CD4-positive, alpha-beta T cell (primary cell): ENCODE measurements at regions not wholly inside any gene's neighbourhood (a gene's known extent, or its start where the extent isn't known, plus 50 kb on each side); places are given as distances from the start of the nearest gene placed in this dataset.

Experiments used
- ATAC-seq: fragments of 200-7000 bp; cut with Tn5 transposase; one replicate; pipeline ENCODE4 v1.10.0; 2022; ENCODE audit warnings: mild to moderate bottlenecking; ENCODE audit not compliant: poor library complexity
- CTCF ChIA-PET: fragments of 350-600 bp; sonication (Branson Sonifier 250); formaldehyde crosslinking; loops from one replicate; lab custom pipeline; 2021; ENCODE audit warnings: antibody characterized with exemption, inconsistent platforms; lab: Charles Lee
- POLR2A ChIA-PET: fragments of 350-600 bp; sonication (Branson Sonifier 250); formaldehyde crosslinking; loops from one replicate; lab custom pipeline; 2021; ENCODE audit warnings: antibody characterized with exemption, inconsistent platforms; lab: Charles Lee
- DNase-seq, 14 experiments: peaks; one replicate each; pipeline ENCODE4 v3.0.0-alpha.2; 2013 to 2020; ENCODE audit warnings: mixed read lengths in 2 of 14
- H3K27ac ChIP-seq, 2 donors: one replicate each; pipeline versions ENCODE4 v1.5.1 to v1.7.0; 2013; ENCODE audit warnings: low read length in 2 of 2, low read depth in 1 of 2, mild to moderate bottlenecking in 1 of 2
- H3K27me3 ChIP-seq, 2 experiments: 1 replicate in 1 of 2; 2 replicates in 1 of 2; pipeline versions ENCODE4 v1.6.1 to v1.7.0; 2013; ENCODE audit warnings: low read length in 2 of 2, control low read depth in 1 of 2, mild to moderate bottlenecking in 1 of 2, moderate library complexity in 1 of 2; ENCODE audit not compliant: insufficient read depth in 2 of 2, control insufficient read depth in 1 of 2
- H3K36me3 ChIP-seq: one replicate; pipeline ENCODE4 v1.6.1; 2013; ENCODE audit warnings: low read length, control low read depth; ENCODE audit not compliant: insufficient read depth
- H3K4me1 ChIP-seq: one replicate; pipeline ENCODE4 v1.6.1; 2013; ENCODE audit warnings: low read length, control low read depth; ENCODE audit not compliant: insufficient read depth
- H3K4me3 ChIP-seq: one replicate; pipeline ENCODE4 v1.5.1; 2013; ENCODE audit warnings: mild to moderate bottlenecking, low read length, moderate library complexity
- H3K9me3 ChIP-seq, 2 experiments: 1 replicate in 1 of 2; 2 replicates in 1 of 2; pipeline versions ENCODE4 v1.6.1 to v1.7.0; 2013; ENCODE audit warnings: low read length in 2 of 2, mild to moderate bottlenecking in 2 of 2, control low read depth in 1 of 2, moderate library complexity in 1 of 2; ENCODE audit not compliant: control insufficient read depth in 1 of 2, insufficient read depth in 1 of 2
- H3K27ac Mint-ChIP-seq: one replicate; pipeline ENCODE4 v1.8.0; 2020; ENCODE audit warnings: mixed read lengths
- H3K27me3 Mint-ChIP-seq: one replicate; pipeline ENCODE4 v1.8.0; 2021; ENCODE audit warnings: mixed read lengths
- H3K36me3 Mint-ChIP-seq: one replicate; pipeline ENCODE4 v1.8.0; 2021; ENCODE audit warnings: low read depth, mixed read lengths
- H3K4me1 Mint-ChIP-seq: one replicate; pipeline ENCODE4 v1.8.0; 2021; ENCODE audit warnings: low read depth, mixed read lengths
- H3K4me3 Mint-ChIP-seq: one replicate; pipeline ENCODE4 v1.8.0; 2020; ENCODE audit warnings: mild to moderate bottlenecking, mixed read lengths
- H3K9me3 Mint-ChIP-seq: one replicate; pipeline ENCODE4 v1.8.0; 2020; ENCODE audit warnings: mixed read lengths
- CTCF ChIP-seq: fragments of 200-600 bp; IDR thresholded peaks from one replicate; pipeline ENCODE4 v1.8.0; 2022; ENCODE audit warnings: antibody characterized with exemption, mild to moderate bottlenecking
- intact Hi-C, 2 experiments: fragments of 100-400 bp; cut with DNase I in 1 of 2; cut with micrococcal nuclease in 1 of 2; formaldehyde crosslinking; loops; one replicate each; pipeline versions ENCODE4 v1.15.1 to v1.9.0; 2023 to 2025; cut with DNase I, micrococcal nuclease

- no peak overlapping the region for H3K27ac ChIP-seq
- no peaks in the 10 kb centered on the region for H3K4me1 ChIP-seq
- no peaks in the 10 kb centered on the region for H3K36me3 ChIP-seq
- H3K4me1 Mint-ChIP-seq, result no peaks in the 10 kb centered on the region
- no peaks in the 10 kb centered on the region for H3K36me3 Mint-ChIP-seq
- no peak overlapping the region for H3K4me3 Mint-ChIP-seq
- CTCF ChIA-PET, result no interaction called here
- TF ChIP-seq CTCF, result no peak
- no peaks in the 10 kb centered on the region for H3K27me3 ChIP-seq
- no peaks in the 10 kb centered on the region for H3K9me3 Mint-ChIP-seq
- H3K27ac Mint-ChIP-seq, result no peak overlapping the region
- no peaks in the 10 kb centered on the region for H3K9me3 ChIP-seq
- POLR2A ChIA-PET, result no interaction called here
- intact Hi-C loops, result no loop called here
- DNase-seq (no peak), ATAC-seq (no peak)
- H3K27me3 Mint-ChIP-seq, result no peaks in the 10 kb centered on the region
- H3K4me3 ChIP-seq, result no peak overlapping the region
These were observed 674.8 kb downstream of the PLPP3 start for GRCh38 chr1:55904541-55904940.

GRCh38 chr1:55898181-55898580, 681.2 kb downstream of the PLPP3 start:
- Mint-ChIP-seq H3K27me3 (no peaks in the 10 kb centered on the region), H3K4me3 (no peak overlapping the region), H3K36me3 (no peaks in the 10 kb centered on the region), H3K9me3 (peaks cover 7% of the 10 kb centered on the region), H3K4me1 (no peaks in the 10 kb centered on the region), H3K27ac (no peak overlapping the region)
- Histone ChIP-seq H3K27me3 (no peaks in the 10 kb centered on the region), H3K36me3 (no peaks in the 10 kb centered on the region), H3K4me3 (no peak overlapping the region), H3K9me3 (peaks cover 4 to 6% of the 10 kb centered on the region in 2 experiments), H3K27ac (no peak overlapping the region), H3K4me1 (no peaks in the 10 kb centered on the region)
- intact Hi-C loops, result no loop called here
- CTCF ChIA-PET, result no interaction called here
- no peak for TF ChIP-seq CTCF
- POLR2A ChIA-PET, result interaction anchor here (0.5 kb wide), 1 partner anchor 113 kb away, joined by 3 read pairs; no protein-coding TSS in a partner anchor
- DNase-seq (no peak), ATAC-seq (no peak)

- H3K27ac ChIP-seq, result no peak overlapping the region
- CTCF ChIA-PET, result no interaction called here
- no peaks in the 10 kb centered on the region for H3K4me1 ChIP-seq
- no peaks in the 10 kb centered on the region for H3K36me3 ChIP-seq
- H3K27me3 ChIP-seq, result no peaks in the 10 kb centered on the region
- H3K27ac Mint-ChIP-seq, result no peak overlapping the region
- TF ChIP-seq CTCF, result no peak
- no peak overlapping the region for H3K4me3 Mint-ChIP-seq
- H3K9me3 Mint-ChIP-seq, result peaks cover 14% of the 10 kb centered on the region
- no peak for DNase-seq
- no peaks in the 10 kb centered on the region for H3K4me1 Mint-ChIP-seq
- no peaks in the 10 kb centered on the region for H3K27me3 Mint-ChIP-seq
- ATAC-seq, result no peak
- no peak overlapping the region for H3K4me3 ChIP-seq
- intact Hi-C loops, result no loop called here
- POLR2A ChIA-PET, result no interaction called here
- H3K36me3 Mint-ChIP-seq, result no peaks in the 10 kb centered on the region
- H3K9me3 ChIP-seq, result peaks cover 4 to 13% of the 10 kb centered on the region in 2 experiments
These were observed 681.0 kb upstream of the USP24 start for GRCh38 chr1:55896210-55896609.
